H1 (cell line): ENCODE measurements at regions not wholly inside any gene's neighbourhood (a gene's known extent, or its start where the extent isn't known, plus 50 kb on each side); places are given as distances from the start of the nearest gene placed in this dataset.

Source experiments
- CTCF ChIA-PET: fragments of 300-600 bp; sonication (Branson Sonifier 250); formaldehyde crosslinking; loops from one replicate; lab custom pipeline; 2021; ENCODE audit not compliant: partially characterized antibody; lab: Charles Lee
- POLR2A ChIA-PET: fragments of 300-600 bp; sonication (Branson Sonifier 250); formaldehyde crosslinking; loops from one replicate; lab custom pipeline; 2021; ENCODE audit warnings: inconsistent platforms; ENCODE audit not compliant: partially characterized antibody; lab: Charles Lee
- DNase-seq, 2 experiments: peaks; one replicate each; pipeline versions ENCODE4 v3.0.0 to v3.0.0-alpha.2; 2010 to 2022; ENCODE audit warnings: low spot score in 2 of 2, low read depth in 1 of 2, mixed read lengths in 1 of 2
- FAIRE-seq: peaks from 2 replicates; lab custom pipeline; 2011; peaks lifted over from hg19 to GRCh38; lab: Jason Lieb, UNC
- H2AFZ ChIP-seq: 2 replicates; pipeline ENCODE4 v1.8.1; 2012; ENCODE audit warnings: low read length, inconsistent platforms
- H2AK5ac ChIP-seq: 2 replicates; pipeline ENCODE4 v1.6.1; 2013; ENCODE audit warnings: low read depth, low read length
- H2BK120ac ChIP-seq: replicated peaks from 2 replicates; pipeline ENCODE3; 2013; ENCODE audit warnings: low read depth, low read length, inconsistent platforms
- H2BK12ac ChIP-seq: 2 replicates; pipeline ENCODE4 v1.6.1; 2013; ENCODE audit warnings: low read depth, low read length
- H2BK15ac ChIP-seq: 2 replicates; pipeline ENCODE4 v1.6.1; 2013; ENCODE audit warnings: low read length
- H2BK20ac ChIP-seq: 2 replicates; pipeline ENCODE4 v1.6.1; 2013; ENCODE audit warnings: low read length
- H2BK5ac ChIP-seq: 2 replicates; pipeline ENCODE4 v1.6.1; 2013; ENCODE audit warnings: low read depth, low read length
- H3K14ac ChIP-seq: 2 replicates; pipeline ENCODE4 v1.6.1; 2013; ENCODE audit warnings: inconsistent platforms; ENCODE audit not compliant: insufficient read length
- H3K18ac ChIP-seq: 2 replicates; pipeline ENCODE4 v1.6.1; 2013; ENCODE audit warnings: low read length; ENCODE audit errors: extremely low read depth
- H3K23ac ChIP-seq: 2 replicates; pipeline ENCODE4 v1.6.1; 2013; ENCODE audit warnings: inconsistent platforms; ENCODE audit not compliant: insufficient read length
- H3K23me2 ChIP-seq: 2 replicates; pipeline ENCODE4 v1.6.1; 2013; ENCODE audit warnings: low read depth, low read length
- H3K27ac ChIP-seq: 2 replicates; pipeline ENCODE4 v1.6.1; 2011; ENCODE audit warnings: low read depth, low read length, inconsistent platforms
- H3K27me3 ChIP-seq, 4 experiments: replicated peaks in 1 of 4; 1 replicate in 1 of 4; 2 replicates in 3 of 4; pipeline versions ENCODE4 v1.6.1 to v1.8.1; 2011 to 2013; ENCODE audit warnings: low read length in 3 of 4, mild to moderate bottlenecking in 3 of 4, inconsistent platforms in 2 of 4, mixed read lengths in 2 of 4, moderate library complexity in 1 of 4; ENCODE audit not compliant: control insufficient read depth in 3 of 4, insufficient read depth in 3 of 4; ENCODE audit errors: extremely low read depth in 1 of 4
- H3K36me3 ChIP-seq, 4 experiments: 2 replicates each; pipeline versions ENCODE4 v1.6.1 to v1.8.1; 2011 to 2013; ENCODE audit warnings: mild to moderate bottlenecking in 4 of 4, low read length in 3 of 4, moderate library complexity in 2 of 4, control low read depth in 1 of 4, inconsistent platforms in 1 of 4; ENCODE audit not compliant: insufficient read depth in 4 of 4, control insufficient read depth in 2 of 4
- H3K4ac ChIP-seq: replicated peaks from 2 replicates; pipeline ENCODE3; 2013; ENCODE audit warnings: low read length, low read depth, mixed read lengths, inconsistent platforms; ENCODE audit not compliant: insufficient read length
- H3K4me1 ChIP-seq, 4 experiments: replicated peaks in 1 of 4; 1 replicate in 1 of 4; 2 replicates in 3 of 4; pipeline versions ENCODE4 v1.6.1 to v1.8.1; 2011 to 2013; ENCODE audit warnings: low read length in 3 of 4, inconsistent platforms in 2 of 4, mixed read lengths in 1 of 4; ENCODE audit not compliant: insufficient read depth in 4 of 4, control insufficient read depth in 3 of 4
- H3K4me2 ChIP-seq, 2 experiments: 2 replicates each; pipeline versions ENCODE4 v1.6.1 to v1.8.1; 2011 to 2013; ENCODE audit warnings: low read depth in 2 of 2, low read length in 2 of 2, control low read depth in 1 of 2, inconsistent platforms in 1 of 2, mild to moderate bottlenecking in 1 of 2; ENCODE audit not compliant: insufficient read depth in 1 of 2
- H3K4me3 ChIP-seq, 4 experiments: fragments of 200-600, 300-600 bp in 1 of 4; sonication (generic), shearing (Covaris generic), sonication (Bioruptor Twin) in 1 of 4; 2 replicates each; pipeline versions ENCODE4 v1.5.1 to v1.8.1; 2011 to 2016; ENCODE audit warnings: low read length in 4 of 4, low read depth in 3 of 4, control low read depth in 2 of 4, inconsistent platforms in 2 of 4, mild to moderate bottlenecking in 2 of 4, mixed read lengths in 1 of 4, moderate library complexity in 1 of 4; ENCODE audit not compliant: insufficient read depth in 2 of 4; ENCODE audit errors: extremely low read depth in 1 of 4
- H3K56ac ChIP-seq: replicated peaks from 2 replicates; pipeline ENCODE3; 2013; ENCODE audit warnings: low read depth, mild to moderate bottlenecking, mixed read lengths, low read length, inconsistent platforms; ENCODE audit not compliant: insufficient read length
- H3K79me1 ChIP-seq: 2 replicates; pipeline ENCODE4 v1.6.1; 2013; ENCODE audit warnings: low read depth, low read length, control low read depth
- H3K79me2 ChIP-seq, 2 experiments: 2 replicates each; pipeline versions ENCODE4 v1.6.1 to v1.8.1; 2012 to 2013; ENCODE audit warnings: low read length in 2 of 2, mild to moderate bottlenecking in 2 of 2, inconsistent platforms in 1 of 2; ENCODE audit not compliant: insufficient read depth in 2 of 2, control insufficient read depth in 1 of 2
- H3K9ac ChIP-seq, 4 experiments: replicated peaks in 1 of 4; 1 replicate in 1 of 4; 2 replicates in 3 of 4; pipeline versions ENCODE4 v1.6.1 to v1.8.1; 2011 to 2013; ENCODE audit warnings: low read depth in 3 of 4, low read length in 3 of 4, control low read depth in 2 of 4, mild to moderate bottlenecking in 2 of 4, moderate library complexity in 2 of 4, inconsistent platforms in 1 of 4; ENCODE audit errors: extremely low read depth in 1 of 4
- H3K9me3 ChIP-seq, 2 experiments: 2 replicates each; pipeline versions ENCODE4 v1.6.1 to v1.8.1; 2012 to 2013; ENCODE audit warnings: mild to moderate bottlenecking in 2 of 2, moderate library complexity in 2 of 2, control low read depth in 1 of 2, inconsistent platforms in 1 of 2, low read depth in 1 of 2, low read length in 1 of 2, mixed read lengths in 1 of 2; ENCODE audit not compliant: insufficient read depth in 2 of 2
- H4K20me1 ChIP-seq, 2 experiments: replicated peaks in 1 of 2; 2 replicates each; pipeline versions ENCODE3 to v1.8.1; 2011 to 2013; ENCODE audit warnings: inconsistent platforms in 2 of 2, low read length in 2 of 2, mild to moderate bottlenecking in 1 of 2; ENCODE audit not compliant: insufficient read depth in 2 of 2, control insufficient read depth in 1 of 2
- H4K5ac ChIP-seq: 2 replicates; pipeline ENCODE4 v1.6.1; 2013; ENCODE audit warnings: low read length, low read depth, mixed read lengths, inconsistent platforms; ENCODE audit not compliant: insufficient read length
- H4K8ac ChIP-seq: 2 replicates; pipeline ENCODE4 v1.8.0; 2013; ENCODE audit warnings: mild to moderate bottlenecking, moderate library complexity, low read length, inconsistent platforms; ENCODE audit not compliant: insufficient read depth; ENCODE audit errors: extremely low read depth
- H4K91ac ChIP-seq: replicated peaks from 2 replicates; pipeline ENCODE3; 2013; ENCODE audit warnings: low read length, mixed read lengths, inconsistent platforms; ENCODE audit not compliant: insufficient read length
- BRCA1 ChIP-seq: IDR thresholded peaks from 2 replicates; pipeline ENCODE4 v1.6.1; 2012; ENCODE audit warnings: low read depth, low read length, improper control_type of control experiment
- CHD1 ChIP-seq: IDR thresholded peaks from 2 replicates; pipeline ENCODE4 v1.6.1; 2012; ENCODE audit warnings: low read depth, low read length, improper control_type of control experiment
- CTBP2 ChIP-seq: IDR thresholded peaks from 2 replicates; pipeline ENCODE4 v1.7.0; 2011; ENCODE audit warnings: borderline replicate concordance, mild to moderate bottlenecking, moderate library complexity, mixed read lengths, low read length; ENCODE audit not compliant: insufficient read depth, insufficient read length
- EP300 ChIP-seq, 2 experiments: IDR thresholded peaks; 1 replicate in 1 of 2; 2 replicates in 1 of 2; pipeline ENCODE4 v1.6.1; 2011 to 2012; ENCODE audit warnings: low read depth in 2 of 2, low read length in 2 of 2, mild to moderate bottlenecking in 2 of 2, borderline replicate concordance in 1 of 2, inconsistent platforms in 1 of 2, moderate library complexity in 1 of 2
- EZH2 ChIP-seq: fragments of 200-600 bp; sonication (generic); IDR thresholded peaks from 2 replicates; pipeline ENCODE4 v1.7.1; 2012; ENCODE audit warnings: low read depth, mild to moderate bottlenecking, moderate library complexity, low read length, inconsistent platforms; ENCODE audit not compliant: severe bottlenecking
- HDAC2 ChIP-seq, 2 experiments: fragments of 300-600 bp in 1 of 2; sonication (generic) in 1 of 2; IDR thresholded peaks; 2 replicates each; pipeline ENCODE4 v1.6.1; 2011 to 2012; ENCODE audit warnings: low read depth in 2 of 2, low read length in 2 of 2, mild to moderate bottlenecking in 2 of 2, moderate library complexity in 2 of 2, borderline replicate concordance in 1 of 2, inconsistent platforms in 1 of 2
- JUN ChIP-seq: IDR thresholded peaks from 2 replicates; pipeline ENCODE4 v1.6.1; 2011; ENCODE audit warnings: low read depth, mild to moderate bottlenecking, improper control_type of control experiment, low read length
- KDM5A ChIP-seq: fragments of 200-600 bp; IDR thresholded peaks from 2 replicates; pipeline ENCODE4 v1.7.1; 2012; ENCODE audit warnings: mild to moderate bottlenecking, low read length, inconsistent platforms, mixed read lengths
- POLR2A ChIP-seq, 2 experiments: IDR thresholded peaks; 1 replicate in 1 of 2; 2 replicates in 1 of 2; pipeline ENCODE4 v1.6.1; 2011; ENCODE audit warnings: low read depth in 2 of 2, low read length in 2 of 2, mild to moderate bottlenecking in 2 of 2; ENCODE audit errors: control extremely low read depth in 1 of 2
- SIRT6 ChIP-seq: IDR thresholded peaks from one replicate; pipeline ENCODE4 v1.7.1; 2012; ENCODE audit warnings: low read length, inconsistent platforms
- SP1 ChIP-seq: IDR thresholded peaks from 2 replicates; pipeline ENCODE4 v1.6.1; 2011; ENCODE audit warnings: low read depth, low read length
- SRF ChIP-seq: IDR thresholded peaks from 2 replicates; pipeline ENCODE4 v1.6.1; 2011; ENCODE audit warnings: mild to moderate bottlenecking, low read depth, low read length, moderate library complexity
- YY1 ChIP-seq: IDR thresholded peaks from 2 replicates; pipeline ENCODE4 v1.6.1; 2011; ENCODE audit warnings: low read depth, mild to moderate bottlenecking, low read length
- WGBS, 2 experiments: shearing (Covaris generic) in 1 of 2; methylation state at CpG; one replicate each; pipeline versions ENCODE4 v1.1.6 to v1.1.7; 2013 to 2015; ENCODE audit warnings: low lambda C conversion rate in 2 of 2, mixed read lengths in 2 of 2, inconsistent platforms in 1 of 2, low coverage in 1 of 2, missing lambda C conversion rate in 1 of 2; ENCODE audit not compliant: insufficient replicate concordance in 2 of 2, insufficient coverage in 1 of 2, insufficient read length in 1 of 2; ENCODE audit errors: extremely low coverage in 1 of 2, missing lambda C conversion rate in 1 of 2; 5-methylcytosine and 5-hydroxymethylcytosine counted together

DNA sequence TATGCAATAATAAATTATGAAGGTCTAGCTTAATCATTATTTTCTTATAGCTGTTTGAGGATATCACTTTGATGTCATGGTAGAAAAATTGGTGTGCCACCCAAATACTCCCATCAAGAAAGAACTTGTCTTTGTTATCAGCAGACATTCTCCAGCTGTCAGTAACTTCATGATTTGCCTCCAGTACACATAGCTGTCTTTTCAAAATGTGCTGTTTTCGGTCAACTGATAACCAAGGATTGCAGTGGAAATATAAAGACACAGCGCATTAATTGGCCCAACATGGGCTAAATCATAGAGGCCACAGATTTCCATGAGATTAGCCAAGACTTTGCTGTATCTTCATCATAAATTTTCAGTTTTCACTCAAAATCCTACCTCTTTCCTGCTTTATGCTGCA, 993.5 kb upstream of the SEMA6A start:
- Histone ChIP-seq H2AFZ (no peak overlapping the region), H2AK5ac (no peak overlapping the region), H3K9me3 (no peaks in the 10 kb centered on the region), H2BK5ac (no peak overlapping the region), H3K9ac (no peak overlapping the region), H2BK20ac (no peak overlapping the region), H4K8ac (no peak overlapping the region), H3K4me1 (peaks cover 0 to 3% (median 0%) of the 10 kb centered on the region in 4 experiments; a peak in 1 of 7 replicates), H3K79me2 (no peaks in the 10 kb centered on the region), H4K91ac (no peak overlapping the region), H2BK12ac (no peak overlapping the region), H3K4me2 (no peak overlapping the region), H3K4ac (no peak overlapping the region), H3K23ac (no peak overlapping the region), H3K36me3 (no peaks in the 10 kb centered on the region), H3K18ac (no peak overlapping the region), H3K23me2 (no peaks in the 10 kb centered on the region), H2BK15ac (no peak overlapping the region), H3K27ac (no peak overlapping the region), H3K4me3 (no peak overlapping the region), H3K14ac (no peak overlapping the region), H4K20me1 (no peaks in the 10 kb centered on the region), H4K5ac (no peak overlapping the region), H2BK120ac (no peak overlapping the region), H3K27me3 (no peaks in the 10 kb centered on the region), H3K79me1 (no peaks in the 10 kb centered on the region), H3K56ac (no peak overlapping the region)
- no peak for TF ChIP-seq POLR2A (IDR thresholded peaks at IDR 0.05; ENCODE audit: control extremely low read depth in 1 of 2, low read depth in 2 of 2, low read length in 2 of 2)
- no peak for TF ChIP-seq SP1
- no peak for TF ChIP-seq BRCA1
- no peak for TF ChIP-seq YY1
- no peak for TF ChIP-seq EP300 (IDR thresholded peaks at IDR 0.05; ENCODE audit: borderline replicate concordance in 1 of 2, low read depth in 2 of 2, low read length in 2 of 2)
- TF ChIP-seq EZH2: no peak
- TF ChIP-seq CHD1: no peak
- TF ChIP-seq SRF: no peak
- no peak for TF ChIP-seq SIRT6
- TF ChIP-seq JUN: no peak
- no peak for TF ChIP-seq CTBP2
- TF ChIP-seq KDM5A: no peak
- TF ChIP-seq HDAC2 (IDR thresholded peaks at IDR 0.05; ENCODE audit: borderline replicate concordance in 1 of 2, low read depth in 2 of 2, low read length in 2 of 2): no peak
- FAIRE-seq (no peak), DNase-seq (no peak)
- 88% methylated on average over 2 of the region's 2 CpGs; no CpG with 5 or more reads in 1 of the 2 experiments for WGBS, 2 experiments
- POLR2A ChIA-PET: no interaction called here
- CTCF ChIA-PET: interaction anchor here (0.6 kb wide), 1 partner anchor 996 kb away, joined by 3 read pairs; no protein-coding TSS in a partner anchor
